ENCODE measurements at regions not wholly inside any gene's neighbourhood (a gene's known extent, or its start where the extent isn't known, plus 50 kb on each side); places are given as distances from the start of the nearest gene placed in this dataset.

- TF ChIP-seq CTCF (IDR thresholded peaks at IDR 0.05; ENCODE audit: extremely low read depth in 1 of 2, insufficient read depth in 1 of 2, low read depth in 1 of 2, low read length in 2 of 2) (no peak), POLR2AphosphoS5 (IDR thresholded peaks at IDR 0.05; ENCODE audit: insufficient read depth, low read depth, low read length) (no peak)
Observed at GRCh38 chr5:124463851-124464250, 282.6 kb downstream of the ZNF608 start.

Data from endothelial cell of umbilical vein (primary cell).